Liver (tissue), 7 donors: ENCODE measurements at regions not wholly inside any gene's neighbourhood (a gene's known extent, or its start where the extent isn't known, plus 50 kb on each side); places are given as distances from the start of the nearest gene placed in this dataset.

ENCODE experiments used
- DNase-seq: peaks from one replicate; pipeline ENCODE4 v3.0.0-alpha.2; 2017; ENCODE audit warnings: low spot score
- H3K27ac ChIP-seq, 2 donors: one replicate each; pipeline ENCODE4 v1.7.0; 2013; ENCODE audit warnings: inconsistent platforms in 2 of 2, low read length in 2 of 2, control low read depth in 1 of 2, low read depth in 1 of 2, mild to moderate bottlenecking in 1 of 2
- H3K27me3 ChIP-seq, 4 donors: one replicate each; pipeline versions ENCODE4 v1.6.1 to v1.7.0; 2013; ENCODE audit warnings: low read length in 3 of 4, inconsistent platforms in 1 of 4, mild to moderate bottlenecking in 1 of 4, moderate library complexity in 1 of 4; ENCODE audit not compliant: control insufficient read depth in 4 of 4, insufficient read depth in 4 of 4
- H3K36me3 ChIP-seq, 4 donors: one replicate each; pipeline versions ENCODE4 v1.6.1 to v1.7.0; 2013; ENCODE audit warnings: low read length in 3 of 4, mild to moderate bottlenecking in 3 of 4, low read depth in 1 of 4, moderate library complexity in 1 of 4; ENCODE audit not compliant: control insufficient read depth in 4 of 4, insufficient read depth in 3 of 4
- H3K4me1 ChIP-seq, 4 donors: one replicate each; pipeline versions ENCODE4 v1.6.1 to v1.7.0; 2013; ENCODE audit warnings: low read length in 3 of 4, mild to moderate bottlenecking in 3 of 4, moderate library complexity in 1 of 4; ENCODE audit not compliant: control insufficient read depth in 4 of 4, insufficient read depth in 4 of 4
- H3K4me3 ChIP-seq, 3 donors: one replicate each; pipeline versions ENCODE4 v1.6.1 to v1.7.0; 2013; ENCODE audit warnings: low read length in 3 of 3, control low read depth in 1 of 3, low read depth in 1 of 3, mild to moderate bottlenecking in 1 of 3
- H3K9ac ChIP-seq, 2 donors: one replicate each; pipeline ENCODE4 v1.7.0; 2013; ENCODE audit warnings: low read length in 2 of 2, mild to moderate bottlenecking in 2 of 2, moderate library complexity in 2 of 2, control low read depth in 1 of 2, low read depth in 1 of 2
- H3K9me3 ChIP-seq, 4 donors: one replicate each; pipeline versions ENCODE4 v1.6.1 to v1.7.0; 2013; ENCODE audit warnings: low read length in 3 of 4; ENCODE audit not compliant: control insufficient read depth in 4 of 4
- EGR1 ChIP-seq, 2 donors: IDR thresholded peaks; 2 replicates each; pipeline ENCODE4 v1.6.1; 2016 to 2018; ENCODE audit warnings: antibody characterized with exemption in 2 of 2, low read depth in 2 of 2
- FOXA1 ChIP-seq: IDR thresholded peaks from 2 replicates; pipeline ENCODE4 v1.6.1; 2016; ENCODE audit warnings: antibody characterized with exemption
- FOXA2 ChIP-seq: IDR thresholded peaks from 2 replicates; pipeline ENCODE4 v1.6.1; 2016; ENCODE audit warnings: antibody characterized with exemption
- GABPA ChIP-seq, 2 donors: IDR thresholded peaks in 1 of 2; conservative IDR thresholded peaks in 1 of 2; 2 replicates each; pipeline ENCODE4 v1.6.1; 2016; ENCODE audit warnings: antibody characterized with exemption in 2 of 2, mild to moderate bottlenecking in 1 of 2, moderate library complexity in 1 of 2
- HNF4A ChIP-seq, 2 donors: conservative IDR thresholded peaks; 2 replicates each; pipeline ENCODE4 v1.6.1; 2016; ENCODE audit warnings: antibody characterized with exemption in 2 of 2, mild to moderate bottlenecking in 2 of 2
- HNF4G ChIP-seq: IDR thresholded peaks from 2 replicates; pipeline ENCODE4 v1.6.1; 2016; ENCODE audit warnings: antibody characterized with exemption
- JUND ChIP-seq, 2 donors: IDR thresholded peaks; 2 replicates each; pipeline ENCODE4 v1.6.1; 2016; ENCODE audit warnings: antibody characterized with exemption in 2 of 2
- MAX ChIP-seq: IDR thresholded peaks from 2 replicates; pipeline ENCODE4 v1.6.1; 2016; ENCODE audit warnings: antibody characterized with exemption
- NR2F2 ChIP-seq: IDR thresholded peaks from 2 replicates; pipeline ENCODE4 v1.6.1; 2016; ENCODE audit warnings: antibody characterized with exemption
- RAD21 ChIP-seq, 2 donors: IDR thresholded peaks; 2 replicates each; pipeline ENCODE4 v1.6.1; 2016; ENCODE audit warnings: antibody characterized with exemption in 2 of 2, mild to moderate bottlenecking in 2 of 2
- RXRA ChIP-seq, 2 donors: IDR thresholded peaks; 2 replicates each; pipeline ENCODE4 v1.6.1; 2017 to 2018; ENCODE audit warnings: antibody characterized with exemption in 2 of 2, mild to moderate bottlenecking in 1 of 2
- SP1 ChIP-seq: IDR thresholded peaks from 2 replicates; pipeline ENCODE4 v1.6.1; 2018; ENCODE audit warnings: antibody characterized with exemption, mild to moderate bottlenecking
- TAF1 ChIP-seq: conservative IDR thresholded peaks from 2 replicates; pipeline ENCODE4 v1.6.1; 2016; ENCODE audit warnings: antibody characterized with exemption, mild to moderate bottlenecking
- YY1 ChIP-seq: IDR thresholded peaks from 2 replicates; pipeline ENCODE4 v1.6.1; 2016; ENCODE audit warnings: antibody characterized with exemption, mild to moderate bottlenecking
- ZBTB33 ChIP-seq: IDR thresholded peaks from 2 replicates; pipeline ENCODE4 v1.6.1; 2016; ENCODE audit warnings: antibody characterized with exemption
- WGBS: extraction: QIAGEN DNeasy Blood & Tissue Kit; methylation state at CpG from one replicate; pipeline ENCODE4 v1.1.7; 2013; 5-methylcytosine and 5-hydroxymethylcytosine counted together
- TF ChIP-seq, protein P1 (sequence below): IDR thresholded peaks from 2 replicates; pipeline ENCODE4 v1.6.1; 2016; ENCODE audit warnings: antibody characterized with exemption, mild to moderate bottlenecking
- TF ChIP-seq, protein P2 (sequence below): IDR thresholded peaks from 2 replicates; pipeline ENCODE4 v1.6.1; 2016; ENCODE audit warnings: antibody characterized with exemption
- donor health status: healthy.
- donor health status: healthy.
- donor health status: healthy.
- donor health status: healthy.

- DNase-seq: no peak
- 55% methylated on average over 6 of the region's 6 CpGs for WGBS
- no peak for TF ChIP-seq HNF4A (conservative IDR thresholded peaks at IDR 0.05)
- TF ChIP-seq NR2F2: no peak
- no peak for TF ChIP-seq ZBTB33
- TF ChIP-seq, protein P1, sequence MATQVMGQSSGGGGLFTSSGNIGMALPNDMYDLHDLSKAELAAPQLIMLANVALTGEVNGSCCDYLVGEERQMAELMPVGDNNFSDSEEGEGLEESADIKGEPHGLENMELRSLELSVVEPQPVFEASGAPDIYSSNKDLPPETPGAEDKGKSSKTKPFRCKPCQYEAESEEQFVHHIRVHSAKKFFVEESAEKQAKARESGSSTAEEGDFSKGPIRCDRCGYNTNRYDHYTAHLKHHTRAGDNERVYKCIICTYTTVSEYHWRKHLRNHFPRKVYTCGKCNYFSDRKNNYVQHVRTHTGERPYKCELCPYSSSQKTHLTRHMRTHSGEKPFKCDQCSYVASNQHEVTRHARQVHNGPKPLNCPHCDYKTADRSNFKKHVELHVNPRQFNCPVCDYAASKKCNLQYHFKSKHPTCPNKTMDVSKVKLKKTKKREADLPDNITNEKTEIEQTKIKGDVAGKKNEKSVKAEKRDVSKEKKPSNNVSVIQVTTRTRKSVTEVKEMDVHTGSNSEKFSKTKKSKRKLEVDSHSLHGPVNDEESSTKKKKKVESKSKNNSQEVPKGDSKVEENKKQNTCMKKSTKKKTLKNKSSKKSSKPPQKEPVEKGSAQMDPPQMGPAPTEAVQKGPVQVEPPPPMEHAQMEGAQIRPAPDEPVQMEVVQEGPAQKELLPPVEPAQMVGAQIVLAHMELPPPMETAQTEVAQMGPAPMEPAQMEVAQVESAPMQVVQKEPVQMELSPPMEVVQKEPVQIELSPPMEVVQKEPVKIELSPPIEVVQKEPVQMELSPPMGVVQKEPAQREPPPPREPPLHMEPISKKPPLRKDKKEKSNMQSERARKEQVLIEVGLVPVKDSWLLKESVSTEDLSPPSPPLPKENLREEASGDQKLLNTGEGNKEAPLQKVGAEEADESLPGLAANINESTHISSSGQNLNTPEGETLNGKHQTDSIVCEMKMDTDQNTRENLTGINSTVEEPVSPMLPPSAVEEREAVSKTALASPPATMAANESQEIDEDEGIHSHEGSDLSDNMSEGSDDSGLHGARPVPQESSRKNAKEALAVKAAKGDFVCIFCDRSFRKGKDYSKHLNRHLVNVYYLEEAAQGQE: no peak
- TF ChIP-seq, protein P2, sequence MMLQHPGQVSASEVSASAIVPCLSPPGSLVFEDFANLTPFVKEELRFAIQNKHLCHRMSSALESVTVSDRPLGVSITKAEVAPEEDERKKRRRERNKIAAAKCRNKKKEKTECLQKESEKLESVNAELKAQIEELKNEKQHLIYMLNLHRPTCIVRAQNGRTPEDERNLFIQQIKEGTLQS: no peak
- no peak for TF ChIP-seq MAX
- no peak for TF ChIP-seq JUND (IDR thresholded peaks at IDR 0.05)
- TF ChIP-seq FOXA2: no peak
- no peak for TF ChIP-seq HNF4G
- no peak for TF ChIP-seq GABPA (IDR thresholded peaks at IDR 0.05 in 1 of 2, conservative IDR thresholded peaks at IDR 0.05 in 1 of 2)
- TF ChIP-seq RAD21 (IDR thresholded peaks at IDR 0.05): no peak
- TF ChIP-seq EGR1 (IDR thresholded peaks at IDR 0.05; ENCODE audit: low read depth in 2 of 2): no peak
- no peak for TF ChIP-seq YY1
- TF ChIP-seq FOXA1: no peak
- no peak for TF ChIP-seq RXRA (IDR thresholded peaks at IDR 0.05)
- TF ChIP-seq TAF1: no peak
- TF ChIP-seq SP1: no peak
- H3K4me1 ChIP-seq: peaks cover 0 to 1% (median 0%) of the 10 kb centered on the region in 4 donors
- no peaks in the 10 kb centered on the region for H3K36me3 ChIP-seq
- H3K9ac ChIP-seq: no peak overlapping the region
- H3K27me3 ChIP-seq: peaks cover 0 to under 1% (median 0%) of the 10 kb centered on the region in 4 donors
- H3K4me3 ChIP-seq: no peak overlapping the region
- H3K27ac ChIP-seq: no peak overlapping the region
- no peaks in the 10 kb centered on the region for H3K9me3 ChIP-seq
Measured at GRCh38 chr9:96169901-96170300, 132.1 kb downstream of the HSD17B3 start.

DNA sequence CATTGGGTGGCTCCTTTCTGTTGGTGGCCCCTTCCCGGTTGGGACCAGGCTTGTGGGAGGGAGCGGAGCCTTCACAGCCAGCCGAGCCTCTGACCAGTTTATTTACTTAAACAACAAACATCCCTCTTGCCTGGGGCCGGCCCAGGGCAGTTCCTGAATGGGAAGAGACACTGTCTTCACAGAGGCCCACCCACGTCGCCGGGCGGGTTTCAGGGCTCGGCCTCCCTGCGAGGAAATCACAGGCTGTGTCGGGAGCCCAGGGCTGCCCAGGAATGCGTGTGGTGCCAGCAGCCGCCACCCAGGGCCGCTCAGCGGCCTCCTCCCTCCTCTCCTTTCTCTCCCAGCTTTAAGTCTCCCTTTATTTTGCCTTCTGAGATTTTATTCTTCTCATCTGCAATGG is 132.5 kb downstream of the HSD17B3 start:
- TF ChIP-seq YY1 (no peak), SP1 (no peak), FOXA2 (no peak), NR2F2 (no peak), GABPA (IDR thresholded peaks at IDR 0.05 in 1 of 2, conservative IDR thresholded peaks at IDR 0.05 in 1 of 2) (no peak), ZBTB33 (no peak), MAX (no peak), RXRA (IDR thresholded peaks at IDR 0.05) (no peak), JUND (IDR thresholded peaks at IDR 0.05) (no peak), RAD21 (IDR thresholded peaks at IDR 0.05) (no peak), EGR1 (IDR thresholded peaks at IDR 0.05; ENCODE audit: low read depth in 2 of 2) (no peak)
- TF ChIP-seq, protein P2: no peak
- TF ChIP-seq, protein P1: no peak
- no peaks in the 10 kb centered on the region for H3K36me3 ChIP-seq
- WGBS: 37% methylated on average over 15 of the region's 15 CpGs
- peaks cover 0 to 1% (median 0%) of the 10 kb centered on the region in 4 donors for H3K4me1 ChIP-seq
- H3K27ac ChIP-seq: no peak overlapping the region
- no peak overlapping the region for H3K9ac ChIP-seq
- H3K4me3 ChIP-seq: no peak overlapping the region
- H3K9me3 ChIP-seq: no peaks in the 10 kb centered on the region
- DNase-seq: peak; percentile 37
- no peaks in the 10 kb centered on the region for H3K27me3 ChIP-seq
